AG04449 (cell line): ENCODE measurements at regions not wholly inside any gene's neighbourhood (a gene's known extent, or its start where the extent isn't known, plus 50 kb on each side); places are given as distances from the start of the nearest gene placed in this dataset.

Experiments
- CTCF ChIA-PET: fragments of 350-600 bp; formaldehyde crosslinking; extraction: SDS; loops from one replicate; lab custom pipeline; 2021; ENCODE audit warnings: antibody characterized with exemption; lab: Yijun Ruan, JAX
- POLR2A ChIA-PET: fragments of 400-600, 350-600 bp; formaldehyde crosslinking; extraction: SDS; loops from one replicate; lab custom pipeline; 2020; ENCODE audit warnings: antibody characterized with exemption, inconsistent platforms; lab: Yijun Ruan, JAX
- DNase-seq: peaks from one replicate; pipeline ENCODE4 v3.0.0-alpha.2; 2010; ENCODE audit warnings: low read depth, low spot score
- H3K4me3 ChIP-seq: 2 replicates; pipeline ENCODE4 v1.5.1; 2011; ENCODE audit warnings: low read depth, mild to moderate bottlenecking, control low read depth, low read length
- TF ChIP-seq, protein P1 (sequence below): IDR thresholded peaks from one replicate; pipeline ENCODE4 v1.5.1; 2011; ENCODE audit warnings: mild to moderate bottlenecking, moderate library complexity, low read length, control low read depth, inconsistent platforms; ENCODE audit not compliant: insufficient read depth; ENCODE audit errors: missing control alignments

- ChIA-PET CTCF (no interaction called here), POLR2A (no interaction called here)
- no peak overlapping the region for H3K4me3 ChIP-seq
- no peak for DNase-seq
- TF ChIP-seq, protein P1, sequence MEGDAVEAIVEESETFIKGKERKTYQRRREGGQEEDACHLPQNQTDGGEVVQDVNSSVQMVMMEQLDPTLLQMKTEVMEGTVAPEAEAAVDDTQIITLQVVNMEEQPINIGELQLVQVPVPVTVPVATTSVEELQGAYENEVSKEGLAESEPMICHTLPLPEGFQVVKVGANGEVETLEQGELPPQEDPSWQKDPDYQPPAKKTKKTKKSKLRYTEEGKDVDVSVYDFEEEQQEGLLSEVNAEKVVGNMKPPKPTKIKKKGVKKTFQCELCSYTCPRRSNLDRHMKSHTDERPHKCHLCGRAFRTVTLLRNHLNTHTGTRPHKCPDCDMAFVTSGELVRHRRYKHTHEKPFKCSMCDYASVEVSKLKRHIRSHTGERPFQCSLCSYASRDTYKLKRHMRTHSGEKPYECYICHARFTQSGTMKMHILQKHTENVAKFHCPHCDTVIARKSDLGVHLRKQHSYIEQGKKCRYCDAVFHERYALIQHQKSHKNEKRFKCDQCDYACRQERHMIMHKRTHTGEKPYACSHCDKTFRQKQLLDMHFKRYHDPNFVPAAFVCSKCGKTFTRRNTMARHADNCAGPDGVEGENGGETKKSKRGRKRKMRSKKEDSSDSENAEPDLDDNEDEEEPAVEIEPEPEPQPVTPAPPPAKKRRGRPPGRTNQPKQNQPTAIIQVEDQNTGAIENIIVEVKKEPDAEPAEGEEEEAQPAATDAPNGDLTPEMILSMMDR, result no peak
Measured at GRCh38 chr4:185945252-185945651, 123.7 kb upstream of the TLR3 start.

DNA sequence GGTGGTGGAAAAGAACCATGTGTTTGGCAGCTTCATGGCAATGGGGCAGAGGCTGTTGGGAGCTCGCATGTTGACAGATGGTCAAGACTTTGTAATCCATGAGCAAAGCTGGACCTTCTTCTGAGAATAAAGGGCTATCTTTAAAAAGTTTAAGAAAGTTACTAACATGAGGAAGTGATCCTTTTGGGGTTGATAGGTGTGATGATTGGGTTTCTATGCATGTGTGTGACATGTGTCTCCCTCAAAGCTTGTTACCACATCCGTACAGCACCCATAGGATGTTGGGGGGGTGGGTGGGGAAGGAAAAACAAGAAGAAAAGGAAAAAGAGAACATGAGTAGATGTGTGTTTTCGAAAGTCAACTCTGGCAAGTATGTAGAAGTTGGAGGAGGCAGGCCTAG, 123.0 kb upstream of the TLR3 start:
- TF ChIP-seq, protein P1, result no peak
- no peak overlapping the region for H3K4me3 ChIP-seq
- POLR2A ChIA-PET, result no interaction called here
- CTCF ChIA-PET, result no interaction called here
- no peak for DNase-seq

- H3K4me3 ChIP-seq, result no peak overlapping the region
- no peak for DNase-seq
- TF ChIP-seq, protein P1, result no peak
- CTCF ChIA-PET, result no interaction called here
- POLR2A ChIA-PET, result no interaction called here
Measured at GRCh38 chr4:185950891-185951290, 118.1 kb upstream of the TLR3 start.

DNA sequence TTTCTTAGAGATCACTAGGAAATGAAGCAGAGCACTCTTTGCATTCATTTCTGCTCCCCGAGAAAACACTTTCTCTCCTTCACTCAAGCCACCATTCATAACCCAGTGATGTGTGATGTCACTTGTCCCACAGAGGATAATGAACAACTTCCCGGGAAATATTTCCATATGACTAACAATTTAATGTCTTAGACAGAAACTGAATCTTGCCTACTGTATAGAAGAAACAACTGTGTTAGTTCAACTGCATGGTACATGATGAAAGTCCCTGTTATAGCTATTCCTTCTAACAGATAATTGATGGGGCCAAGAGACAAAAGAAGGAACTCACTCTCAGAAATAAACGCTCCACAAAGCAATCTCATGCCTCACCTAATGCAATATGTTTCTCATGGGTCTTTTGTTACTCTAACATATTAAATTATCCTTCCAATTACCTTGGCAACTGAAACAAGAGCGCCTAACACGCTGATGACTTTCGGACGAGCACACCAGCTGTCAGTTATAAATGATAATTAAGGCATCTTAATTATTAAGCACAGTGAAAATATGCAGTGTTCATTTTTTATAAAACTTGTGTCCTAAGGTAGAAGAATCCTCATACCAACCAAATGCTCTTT, 113.7 kb upstream of the TLR3 start:
- DNase-seq, result no peak
- no peak overlapping the region for H3K4me3 ChIP-seq

GRCh38 chr4:185955826-185956543, 113.0 kb upstream of the TLR3 start:
- TF ChIP-seq, protein P1, result no peak
- H3K4me3 ChIP-seq, result no peak overlapping the region
- CTCF ChIA-PET, result no interaction called here
- POLR2A ChIA-PET, result no interaction called here
- no peak for DNase-seq

More for the DNA sequence above, 113.7 kb upstream of the TLR3 start:
- TF ChIP-seq, protein P1, result no peak
- ChIA-PET POLR2A (no interaction called here), CTCF (no interaction called here)

GRCh38 chr4:185956544-185956940, 112.4 kb upstream of the TLR3 start:
- POLR2A ChIA-PET, result no interaction called here
- H3K4me3 ChIP-seq, result no peak overlapping the region
- TF ChIP-seq, protein P1, result no peak
- DNase-seq, result no peak
- CTCF ChIA-PET, result no interaction called here
